ENCODE measurements at regions not wholly inside any gene's neighbourhood (a gene's known extent, or its start where the extent isn't known, plus 50 kb on each side); places are given as distances from the start of the nearest gene placed in this dataset.
"Not testable (repeated sequence)": the region's sequence is repeated elsewhere in the genome, so short reads cannot be mapped to it uniquely, and the experiment has no call there.

DNA sequence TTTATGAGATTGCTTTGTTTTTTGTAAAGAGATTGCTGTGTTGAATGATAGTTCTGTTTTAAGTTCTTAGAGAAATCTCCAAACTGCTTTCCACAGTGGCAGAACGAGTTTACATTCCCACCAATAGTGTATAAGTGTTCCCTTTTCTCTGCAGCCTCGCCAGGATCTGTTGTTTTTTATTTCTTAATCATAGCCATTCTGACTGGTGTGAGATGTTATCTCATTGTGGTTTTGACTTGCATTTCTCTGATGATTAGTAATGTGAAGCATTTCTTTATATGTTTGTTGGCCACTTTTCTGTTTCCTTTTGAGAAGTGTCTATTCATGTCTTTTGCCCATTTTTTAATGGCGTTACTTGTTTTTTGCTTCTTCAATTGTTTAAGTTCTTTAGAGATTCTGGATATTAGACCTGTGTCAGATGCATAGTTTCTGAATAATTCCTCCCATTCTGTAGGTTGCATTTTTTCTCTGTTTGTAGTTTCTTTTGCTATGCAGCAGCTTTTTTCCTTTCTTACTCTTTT is 74.3 kb upstream of the NBPF12 start:
- TF ChIP-seq, protein P1, sequence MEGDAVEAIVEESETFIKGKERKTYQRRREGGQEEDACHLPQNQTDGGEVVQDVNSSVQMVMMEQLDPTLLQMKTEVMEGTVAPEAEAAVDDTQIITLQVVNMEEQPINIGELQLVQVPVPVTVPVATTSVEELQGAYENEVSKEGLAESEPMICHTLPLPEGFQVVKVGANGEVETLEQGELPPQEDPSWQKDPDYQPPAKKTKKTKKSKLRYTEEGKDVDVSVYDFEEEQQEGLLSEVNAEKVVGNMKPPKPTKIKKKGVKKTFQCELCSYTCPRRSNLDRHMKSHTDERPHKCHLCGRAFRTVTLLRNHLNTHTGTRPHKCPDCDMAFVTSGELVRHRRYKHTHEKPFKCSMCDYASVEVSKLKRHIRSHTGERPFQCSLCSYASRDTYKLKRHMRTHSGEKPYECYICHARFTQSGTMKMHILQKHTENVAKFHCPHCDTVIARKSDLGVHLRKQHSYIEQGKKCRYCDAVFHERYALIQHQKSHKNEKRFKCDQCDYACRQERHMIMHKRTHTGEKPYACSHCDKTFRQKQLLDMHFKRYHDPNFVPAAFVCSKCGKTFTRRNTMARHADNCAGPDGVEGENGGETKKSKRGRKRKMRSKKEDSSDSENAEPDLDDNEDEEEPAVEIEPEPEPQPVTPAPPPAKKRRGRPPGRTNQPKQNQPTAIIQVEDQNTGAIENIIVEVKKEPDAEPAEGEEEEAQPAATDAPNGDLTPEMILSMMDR (IDR thresholded peaks at IDR 0.05; ENCODE audit: low read length), result not testable (repeated sequence)
- not testable (repeated sequence) for TF ChIP-seq EZH2 (IDR thresholded peaks at IDR 0.05; ENCODE audit: borderline replicate concordance, low read length)
